ENCODE measurements at regions not wholly inside any gene's neighbourhood (a gene's known extent, or its start where the extent isn't known, plus 50 kb on each side); places are given as distances from the start of the nearest gene placed in this dataset.

GRCh38 chr14:27367345-27367744 is 769.5 kb upstream of the NOVA1 start:
- no peak overlapping the region for H3K4me3 ChIP-seq (ENCODE audit: low read depth, low read length)
- TF ChIP-seq CTCF (IDR thresholded peaks at IDR 0.05; ENCODE audit: low read depth, low read length) = no peak

- no peak overlapping the region for H3K4me3 ChIP-seq (ENCODE audit: low read depth, low read length)
- no peak for TF ChIP-seq CTCF (IDR thresholded peaks at IDR 0.05; ENCODE audit: low read depth, low read length)
Measured at GRCh38 chr14:27370074-27370473, 772.2 kb upstream of the NOVA1 start.

GRCh38 chr14:27370775-27371174 is 772.9 kb upstream of the NOVA1 start:
- no peak for TF ChIP-seq CTCF (IDR thresholded peaks at IDR 0.05; ENCODE audit: low read depth, low read length)
- no peak overlapping the region for H3K4me3 ChIP-seq (ENCODE audit: low read depth, low read length)

- H3K4me3 ChIP-seq (ENCODE audit: low read depth, low read length) = no peak overlapping the region
- no peak for TF ChIP-seq CTCF (IDR thresholded peaks at IDR 0.05; ENCODE audit: low read depth, low read length)
Measured at GRCh38 chr14:27371209-27371608, 773.4 kb upstream of the NOVA1 start.

GRCh38 chr14:27371868-27372267 is 774.0 kb upstream of the NOVA1 start:
- H3K4me3 ChIP-seq (ENCODE audit: low read depth, low read length) = no peak overlapping the region
- no peak for TF ChIP-seq CTCF (IDR thresholded peaks at IDR 0.05; ENCODE audit: low read depth, low read length)

GRCh38 chr14:27372771-27373170 is 774.9 kb upstream of the NOVA1 start:
- no peak for TF ChIP-seq CTCF (IDR thresholded peaks at IDR 0.05; ENCODE audit: low read depth, low read length)

GRCh38 chr14:27384124-27384523 is 786.3 kb upstream of the NOVA1 start:
- TF ChIP-seq CTCF (IDR thresholded peaks at IDR 0.05; ENCODE audit: low read depth, low read length) = no peak
- H3K4me3 ChIP-seq (ENCODE audit: low read depth, low read length) = no peak overlapping the region

More at GRCh38 chr14:27372771-27373170, 774.9 kb upstream of the NOVA1 start:
- H3K4me3 ChIP-seq (ENCODE audit: low read depth, low read length) = no peak overlapping the region
